IMR-90 (cell line): ENCODE measurements at regions not wholly inside any gene's neighbourhood (a gene's known extent, or its start where the extent isn't known, plus 50 kb on each side); places are given as distances from the start of the nearest gene placed in this dataset.

Experiments used
- ATAC-seq: fragments of 200-7000 bp; cut with Tn5 transposase; 2 replicates; pipeline ENCODE4 v1.9.1; 2020; ENCODE audit warnings: low read depth, mild to moderate bottlenecking, moderate library complexity
- BruUV-seq: library from RNA; stranded (reverse); fragments of 400-500 nt; replicated peaks from 2 replicates; lab custom pipeline; 2021; lab: Mats Ljungman, UMichigan
- CTCF ChIA-PET: fragments of 300-600 bp; formaldehyde crosslinking; extraction: SDS; loops from one replicate; lab custom pipeline; 2021; ENCODE audit warnings: antibody characterized with exemption; lab: Yijun Ruan, JAX
- POLR2A ChIA-PET: fragments of 300-600 bp; sonication (Branson Sonifier 250); formaldehyde crosslinking; loops from one replicate; lab custom pipeline; 2022; ENCODE audit warnings: antibody characterized with exemption; ENCODE audit not compliant: unreplicated experiment; lab: Charles Lee
- DNase-seq: peaks from one replicate; pipeline ENCODE4 v3.0.0; 2013
- H2AFZ ChIP-seq: replicated peaks from 2 replicates; pipeline ENCODE3; 2013; ENCODE audit warnings: low read length, mild to moderate bottlenecking; ENCODE audit not compliant: poor library complexity
- H2AK5ac ChIP-seq: 2 replicates; pipeline ENCODE4 v1.6.1; 2013; ENCODE audit warnings: low read depth, low read length, inconsistent platforms
- H2AK9ac ChIP-seq: replicated peaks from 2 replicates; pipeline ENCODE3; 2013; ENCODE audit warnings: mild to moderate bottlenecking, low read depth, low read length, moderate library complexity; ENCODE audit not compliant: poor library complexity
- H2BK120ac ChIP-seq: 2 replicates; pipeline ENCODE4 v1.6.1; 2013; ENCODE audit warnings: low read depth, low read length, inconsistent platforms
- H2BK15ac ChIP-seq: 3 replicates; pipeline ENCODE4 v1.6.1; 2013; ENCODE audit warnings: low read depth, low read length, inconsistent platforms
- H2BK20ac ChIP-seq: 2 replicates; pipeline ENCODE4 v1.6.1; 2013; ENCODE audit warnings: low read depth, mild to moderate bottlenecking, inconsistent platforms, low read length, moderate library complexity
- H2BK5ac ChIP-seq: 2 replicates; pipeline ENCODE4 v1.6.1; 2013; ENCODE audit warnings: mild to moderate bottlenecking, low read depth, low read length, inconsistent platforms; ENCODE audit not compliant: poor library complexity, severe bottlenecking
- H3K14ac ChIP-seq: replicated peaks from 2 replicates; pipeline ENCODE4 v1.6.1; 2013; ENCODE audit warnings: low read depth, low read length, inconsistent platforms
- H3K18ac ChIP-seq: 2 replicates; pipeline ENCODE4 v1.6.1; 2013; ENCODE audit warnings: low read depth, low read length, control low read depth
- H3K23ac ChIP-seq: 2 replicates; pipeline ENCODE4 v1.6.1; 2013; ENCODE audit warnings: low read depth, low read length, inconsistent platforms
- H3K27ac ChIP-seq: 2 replicates; pipeline ENCODE4 v1.5.1; 2013; ENCODE audit warnings: mild to moderate bottlenecking, control low read depth, low read length; ENCODE audit not compliant: insufficient read depth
- H3K27me3 ChIP-seq: 2 replicates; pipeline ENCODE4 v1.6.1; 2013; ENCODE audit warnings: low read length; ENCODE audit not compliant: control insufficient read depth, insufficient read depth
- H3K36me3 ChIP-seq: 2 replicates; pipeline ENCODE4 v1.6.1; 2013; ENCODE audit warnings: low read length, mixed read lengths; ENCODE audit not compliant: control insufficient read depth, insufficient read depth
- H3K4ac ChIP-seq: 2 replicates; pipeline ENCODE4 v1.6.1; 2013; ENCODE audit warnings: low read depth, low read length, inconsistent platforms
- H3K4me1 ChIP-seq: 2 replicates; pipeline ENCODE4 v1.6.1; 2013; ENCODE audit warnings: low read length, mixed read lengths; ENCODE audit not compliant: control insufficient read depth, insufficient read depth
- H3K4me2 ChIP-seq: 2 replicates; pipeline ENCODE4 v1.6.1; 2013; ENCODE audit warnings: low read depth, mild to moderate bottlenecking, control low read depth, low read length, moderate library complexity
- H3K4me3 ChIP-seq: 2 replicates; pipeline ENCODE4 v1.5.1; 2013; ENCODE audit warnings: low read depth, mild to moderate bottlenecking, control low read depth, low read length, moderate library complexity; ENCODE audit not compliant: insufficient read depth
- H3K56ac ChIP-seq: 2 replicates; pipeline ENCODE4 v1.6.1; 2013; ENCODE audit warnings: low read length, inconsistent platforms; ENCODE audit not compliant: insufficient read depth; ENCODE audit errors: extremely low read depth
- H3K79me1 ChIP-seq, 2 experiments: 2 replicates each; pipeline ENCODE4 v1.6.1; 2013; ENCODE audit warnings: low read length in 2 of 2, inconsistent platforms in 1 of 2, low read depth in 1 of 2
- H3K9ac ChIP-seq: 2 replicates; pipeline ENCODE4 v1.6.1; 2013; ENCODE audit warnings: low read depth, low read length, control low read depth
- H3K9me1 ChIP-seq: 2 replicates; pipeline ENCODE4 v1.6.1; 2013; ENCODE audit warnings: low read length, inconsistent platforms; ENCODE audit not compliant: insufficient read depth
- H3K9me3 ChIP-seq: 2 replicates; pipeline ENCODE4 v1.6.1; 2013; ENCODE audit warnings: low read length; ENCODE audit not compliant: control insufficient read depth, insufficient read depth
- H4K20me1 ChIP-seq: 2 replicates; pipeline ENCODE4 v1.6.1; 2013; ENCODE audit warnings: low read length, inconsistent platforms; ENCODE audit not compliant: insufficient read depth
- H4K5ac ChIP-seq: 2 replicates; pipeline ENCODE4 v1.6.1; 2013; ENCODE audit warnings: mild to moderate bottlenecking, low read depth, low read length, control low read depth
- H4K8ac ChIP-seq, 2 experiments: 2 replicates each; pipeline ENCODE4 v1.6.1; 2013; ENCODE audit warnings: low read depth in 2 of 2, low read length in 2 of 2, control low read depth in 1 of 2, inconsistent platforms in 1 of 2
- H4K91ac ChIP-seq: 2 replicates; pipeline ENCODE4 v1.6.1; 2013; ENCODE audit warnings: low read depth, low read length, inconsistent platforms; ENCODE audit not compliant: insufficient read depth
- CEBPB ChIP-seq: IDR thresholded peaks from 2 replicates; pipeline ENCODE4 v1.6.1; 2012; ENCODE audit warnings: low read depth, low read length, improper control_type of control experiment
- CHD1 ChIP-seq: IDR thresholded peaks from 2 replicates; pipeline ENCODE4 v1.6.1; 2012; ENCODE audit warnings: low read depth, low read length, improper control_type of control experiment
- CTCF ChIP-seq: conservative IDR thresholded peaks from 2 replicates; pipeline ENCODE4 v1.5.1; 2012; ENCODE audit warnings: mild to moderate bottlenecking, low read depth, low read length, improper control_type of control experiment
- FOS ChIP-seq: fragments of 150-350 bp; IDR thresholded peaks from 2 replicates; pipeline ENCODE4 v1.6.1; 2016; ENCODE audit warnings: low read depth, low read length
- MAZ ChIP-seq: IDR thresholded peaks from 2 replicates; pipeline ENCODE4 v1.6.1; 2012; ENCODE audit warnings: low read depth, mild to moderate bottlenecking, low read length, improper control_type of control experiment, moderate library complexity, borderline replicate concordance
- MXI1 ChIP-seq: IDR thresholded peaks from 2 replicates; pipeline ENCODE4 v1.6.1; 2012; ENCODE audit warnings: low read depth, mild to moderate bottlenecking, low read length, moderate library complexity, borderline replicate concordance
- POLR2A ChIP-seq: IDR thresholded peaks from 2 replicates; pipeline ENCODE4 v1.6.1; 2012; ENCODE audit warnings: mild to moderate bottlenecking, low read depth, low read length
- RAD21 ChIP-seq: IDR thresholded peaks from 2 replicates; pipeline ENCODE4 v1.6.1; 2012; ENCODE audit warnings: low read length, improper control_type of control experiment
- RCOR1 ChIP-seq: IDR thresholded peaks from 2 replicates; pipeline ENCODE4 v1.6.1; 2012; ENCODE audit warnings: mild to moderate bottlenecking, low read length, improper control_type of control experiment; ENCODE audit not compliant: insufficient replicate concordance
- RFX5 ChIP-seq: IDR thresholded peaks from 2 replicates; pipeline ENCODE4 v1.8.0; 2012; ENCODE audit warnings: low read depth, mild to moderate bottlenecking, low read length, moderate library complexity
- USF2 ChIP-seq: fragments of 150-350 bp; IDR thresholded peaks from 2 replicates; pipeline ENCODE4 v1.6.1; 2017; ENCODE audit warnings: mild to moderate bottlenecking, antibody characterized with exemption, low read length, low read depth
- whole genome bisulfite sequencing, 2 experiments: methylation state at CpG; one replicate each; pipeline versions ENCODE4 v1.1.5 to v1.1.7; 2013; ENCODE audit warnings: missing lambda C conversion rate in 2 of 2; ENCODE audit not compliant: insufficient read length in 1 of 2; ENCODE audit errors: extremely low coverage in 2 of 2; 5-methylcytosine and 5-hydroxymethylcytosine counted together
- dilution Hi-C: fragments of 300-500 bp; cut with HindIII; formaldehyde crosslinking; loops from one replicate; pipeline ENCODE4 v1.14.3; 2018; ENCODE audit warnings: low sequenced_read_pairs; ENCODE audit not compliant: unreplicated experiment
- in situ Hi-C: fragments of 300-500 bp; cut with MboI; formaldehyde crosslinking; loops from 3 replicates; pipeline ENCODE4 v1.14.3; 2019; ENCODE audit warnings: low sequenced_read_pairs, inconsistent platforms, mixed read lengths
- intact Hi-C: fragments of 100-400 bp; cut with micrococcal nuclease; formaldehyde crosslinking; loops from 2 replicates; pipeline ENCODE4 v1.10.0; 2022

DNA sequence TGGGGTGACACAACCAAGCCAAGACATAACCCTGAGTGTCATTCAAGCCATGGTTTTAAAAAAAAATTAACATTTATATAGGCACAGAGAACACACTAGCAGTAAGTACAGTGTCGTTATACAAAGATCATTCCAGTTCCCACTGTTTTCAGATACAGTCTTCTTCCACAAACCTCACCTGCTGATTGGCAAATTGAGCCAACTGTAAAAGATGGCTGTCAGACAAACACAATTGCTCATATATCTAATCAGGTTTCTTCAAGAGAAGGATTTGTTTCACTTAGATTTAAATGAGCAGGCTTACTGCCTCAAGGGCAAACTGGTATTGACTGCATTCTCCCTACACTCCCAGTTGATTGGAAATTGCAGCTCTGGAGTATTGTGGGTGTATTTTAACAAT lies 308.9 kb downstream of the RBM26 start:
- DNase-seq (no peak), ATAC-seq (no peak)
- Histone ChIP-seq H4K5ac (no peak overlapping the region), H3K4me3 (no peak overlapping the region), H2BK120ac (no peak overlapping the region), H3K36me3 (no peaks in the 10 kb centered on the region), H3K18ac (no peak overlapping the region), H3K56ac (no peak overlapping the region), H3K4ac (no peak overlapping the region), H3K9me1 (no peaks in the 10 kb centered on the region), H3K27me3 (no peaks in the 10 kb centered on the region), H4K91ac (no peak overlapping the region), H3K4me2 (no peak overlapping the region), H2BK20ac (no peak overlapping the region), H3K14ac (no peak overlapping the region), H2AFZ (no peak overlapping the region), H3K9ac (no peak overlapping the region), H4K20me1 (no peaks in the 10 kb centered on the region), H2AK9ac (no peak overlapping the region), H4K8ac (no peak overlapping the region), H3K27ac (no peak overlapping the region), H2AK5ac (no peak overlapping the region), H3K23ac (no peak overlapping the region), H3K4me1 (no peaks in the 10 kb centered on the region), H2BK5ac (no peak overlapping the region), H3K79me1 (no peaks in the 10 kb centered on the region), H3K9me3 (no peaks in the 10 kb centered on the region), H2BK15ac (no peak overlapping the region)
- TF ChIP-seq MXI1 (no peak), POLR2A (no peak), CEBPB (no peak), CHD1 (no peak), RFX5 (no peak), RCOR1 (no peak), CTCF (no peak), USF2 (no peak), MAZ (no peak), FOS (no peak), RAD21 (no peak)
- BruUV-seq = no TSS peak
- in situ Hi-C loops (no loop called here), intact Hi-C loops (no loop called here), dilution Hi-C loops (no loop called here)
- WGBS, 2 experiments = 20% methylated on average over 1 of the region's 1 CpG; no CpG with 5 or more reads in 1 of the 2 experiments
- ChIA-PET POLR2A (no interaction called here), CTCF (no interaction called here)
